GM10248 (cell line): ENCODE measurements at regions not wholly inside any gene's neighbourhood (a gene's known extent, or its start where the extent isn't known, plus 50 kb on each side); places are given as distances from the start of the nearest gene placed in this dataset.
"Not testable (repeated sequence)": the region's sequence is repeated elsewhere in the genome, so short reads cannot be mapped to it uniquely, and the experiment has no call there.

Source experiments
- CTCF ChIA-PET: fragments of 300-600 bp; sonication (Branson Sonifier 250); formaldehyde crosslinking; extraction: SDS; loops from one replicate; lab custom pipeline; 2021; ENCODE audit warnings: antibody characterized with exemption; lab: Yijun Ruan, JAX
- POLR2A ChIA-PET: fragments of 350-650 bp; sonication (Branson Sonifier 250); formaldehyde crosslinking; extraction: SDS; loops from one replicate; lab custom pipeline; 2020; ENCODE audit warnings: antibody characterized with exemption; lab: Yijun Ruan, JAX
- DNase-seq: peaks from one replicate; pipeline ENCODE4 v3.0.0; 2012; ENCODE audit errors: extremely low spot score
- CTCF ChIP-seq: IDR thresholded peaks from 2 replicates; pipeline ENCODE4 v1.5.1; 2012; ENCODE audit warnings: mild to moderate bottlenecking, low read depth; ENCODE audit errors: extremely low read depth, missing control alignments, control extremely low read depth

GRCh38 chr9:97109194-97109811 is 70.4 kb upstream of the CTSV start:
- POLR2A ChIA-PET: no interaction called here
- peak; percentile 44 for DNase-seq
- TF ChIP-seq CTCF: peak; percentile 69
- CTCF ChIA-PET: interaction anchor here (1.0 to 1.7 kb wide), 2 partner anchors 234 to 252 kb away, joined by 4 to 15 read pairs; no protein-coding TSS in a partner anchor

GRCh38 chr9:97105220-97105619 is 66.3 kb upstream of the CTSV start:
- POLR2A ChIA-PET, DNase-seq: not testable (repeated sequence)
- CTCF ChIA-PET: interaction anchor here (0.9 to 1.2 kb wide), 2 partner anchors 12 to 248 kb away, joined by 3 to 5 read pairs; no protein-coding TSS in a partner anchor

- DNase-seq, POLR2A ChIA-PET, CTCF ChIA-PET: not testable (repeated sequence)
Observed at GRCh38 chr9:97103613-97104383, 64.9 kb upstream of the CTSV start.

- CTCF ChIA-PET, POLR2A ChIA-PET, DNase-seq: not testable (repeated sequence)
Observed at GRCh38 chr9:97099540-97099939, 60.6 kb upstream of the CTSV start.

GRCh38 chr9:97096793-97097192 is 57.9 kb upstream of the CTSV start:
- no peak for TF ChIP-seq CTCF
- ChIA-PET POLR2A (no interaction called here), CTCF (no interaction called here)
- DNase-seq: no peak

GRCh38 chr9:97089361-97089760 is 50.4 kb upstream of the CTSV start:
- DNase-seq, CTCF ChIA-PET, POLR2A ChIA-PET: not testable (repeated sequence)
